HT-29 (cell line): ENCODE measurements at regions not wholly inside any gene's neighbourhood (a gene's known extent, or its start where the extent isn't known, plus 50 kb on each side); places are given as distances from the start of the nearest gene placed in this dataset.

ENCODE experiments used
- DNase-seq: peaks from one replicate; pipeline ENCODE4 v3.0.0-alpha.2; 2015; ENCODE audit warnings: low spot score

GRCh38 chrX:119181491-119181890 lies 53.9 kb upstream of the KIAA1210 start:
- peak; percentile 62 for DNase-seq

DNA sequence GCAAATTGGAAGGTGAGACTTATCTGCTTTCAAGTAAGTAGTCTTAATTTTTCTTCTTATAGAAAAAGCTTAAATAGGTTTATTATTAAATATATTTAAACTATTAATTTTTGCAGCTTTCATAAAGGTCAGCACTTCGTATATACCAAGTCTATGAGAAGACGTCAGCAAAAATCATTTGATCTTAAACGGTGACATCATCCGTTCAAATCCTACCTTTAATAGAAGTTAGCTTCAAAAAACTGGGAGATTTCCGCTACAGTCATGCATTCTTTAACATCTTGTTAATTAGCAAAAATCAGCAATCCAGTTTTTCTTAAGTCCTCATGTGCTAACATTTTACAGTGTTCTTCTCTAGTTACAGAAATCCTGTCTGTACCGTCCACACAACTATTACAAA lies 49.9 kb upstream of the PGRMC1 start:
- DNase-seq = no peak
